HEK293T (cell line): ENCODE measurements at regions not wholly inside any gene's neighbourhood (a gene's known extent, or its start where the extent isn't known, plus 50 kb on each side); places are given as distances from the start of the nearest gene placed in this dataset.

Source experiments
- CTCF ChIA-PET: fragments of 350-600 bp; formaldehyde crosslinking; extraction: SDS; loops from one replicate; lab custom pipeline; 2021; ENCODE audit warnings: antibody characterized with exemption, inconsistent platforms; lab: Yijun Ruan, JAX
- POLR2A ChIA-PET: fragments of 350-600 bp; formaldehyde crosslinking; extraction: SDS; loops from one replicate; lab custom pipeline; 2020; ENCODE audit warnings: antibody characterized with exemption, inconsistent platforms; lab: Yijun Ruan, JAX
- DNase-seq: peaks from one replicate; pipeline ENCODE4 v3.0.0; 2012; ENCODE audit warnings: mixed read lengths; ENCODE audit errors: extremely low spot score
- ARNT ChIP-seq: fragments of 450-650 bp; IDR thresholded peaks from 2 replicates; pipeline ENCODE4 v1.6.1; 2017; ENCODE audit warnings: mild to moderate bottlenecking
- BHLHE40 ChIP-seq: fragments of 450-650 bp; IDR thresholded peaks from 2 replicates; pipeline ENCODE4 v1.6.1; 2016; ENCODE audit warnings: mild to moderate bottlenecking, moderate library complexity, borderline replicate concordance
- CTBP1 ChIP-seq: fragments of 450-650 bp; IDR thresholded peaks from 2 replicates; pipeline ENCODE4 v1.6.1; 2016; ENCODE audit warnings: borderline replicate concordance
- ELF4 ChIP-seq: fragments of 450-650 bp; IDR thresholded peaks from 2 replicates; pipeline ENCODE4 v1.6.1; 2017; ENCODE audit warnings: antibody characterized with exemption
- FOXA1 ChIP-seq: fragments of 450-650 bp; IDR thresholded peaks from 2 replicates; pipeline ENCODE4 v1.6.1; 2016; ENCODE audit warnings: mild to moderate bottlenecking
- FOXK2 ChIP-seq: fragments of 450-650 bp; IDR thresholded peaks from 2 replicates; pipeline ENCODE4 v1.6.1; 2016; ENCODE audit warnings: mild to moderate bottlenecking
- FOXM1 ChIP-seq: fragments of 450-650 bp; IDR thresholded peaks from 2 replicates; pipeline ENCODE4 v1.6.1; 2017; ENCODE audit warnings: mild to moderate bottlenecking, borderline replicate concordance
- HDGF ChIP-seq: fragments of 450-650 bp; IDR thresholded peaks from 2 replicates; pipeline ENCODE4 v1.6.1; 2017; ENCODE audit warnings: antibody characterized with exemption, borderline replicate concordance
- L3MBTL2 ChIP-seq: fragments of 450-650 bp; conservative IDR thresholded peaks from 2 replicates; pipeline ENCODE4 v1.6.1; 2016; ENCODE audit warnings: mild to moderate bottlenecking
- LEF1 ChIP-seq: fragments of 450-650 bp; IDR thresholded peaks from 2 replicates; pipeline ENCODE4 v1.6.1; 2017; ENCODE audit warnings: mild to moderate bottlenecking, borderline replicate concordance
- NFRKB ChIP-seq: fragments of 450-650 bp; IDR thresholded peaks from 2 replicates; pipeline ENCODE4 v1.6.1; 2016; ENCODE audit warnings: mild to moderate bottlenecking, moderate library complexity
- SP1 ChIP-seq: fragments of 450-650 bp; IDR thresholded peaks from 2 replicates; pipeline ENCODE4 v1.6.1; 2017
- SUZ12 ChIP-seq: fragments of 450-650 bp; IDR thresholded peaks from 2 replicates; pipeline ENCODE4 v1.6.1; 2016; ENCODE audit warnings: mild to moderate bottlenecking
- TARDBP ChIP-seq: fragments of 450-650 bp; IDR thresholded peaks from 2 replicates; pipeline ENCODE4 v1.6.1; 2016
- ZNF384 ChIP-seq: fragments of 450-650 bp; IDR thresholded peaks from 2 replicates; pipeline ENCODE4 v1.6.1; 2016
- TF ChIP-seq, protein P1 (sequence below): fragments of 450-650 bp; IDR thresholded peaks from 2 replicates; pipeline ENCODE4 v1.6.1; 2016

DNA sequence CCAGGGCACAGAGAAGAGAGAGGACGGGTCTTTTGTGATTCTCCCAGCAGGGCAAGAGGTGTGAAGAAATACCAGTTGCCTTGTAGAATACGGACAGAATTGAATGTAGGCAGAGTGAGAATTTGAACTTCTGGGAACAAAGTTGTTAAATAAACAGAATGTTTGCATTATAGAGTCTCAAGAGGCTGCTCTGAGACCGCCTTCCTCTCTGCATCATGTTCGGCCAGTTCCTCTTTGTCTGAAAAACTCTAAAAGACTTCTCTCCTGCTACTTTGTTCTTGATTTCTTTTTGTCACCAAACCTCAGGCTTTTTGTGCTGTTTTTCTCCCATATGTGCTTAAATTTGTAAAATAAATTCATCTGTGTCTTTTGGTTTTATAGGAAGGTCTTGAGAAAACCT lies 256.4 kb downstream of the DLEU7 start:
- TF ChIP-seq TARDBP (no peak), FOXM1 (no peak), SP1 (no peak), NFRKB (no peak), FOXA1 (no peak), LEF1 (no peak), HDGF (no peak), FOXK2 (no peak), ARNT (no peak), CTBP1 (no peak), SUZ12 (no peak)
- ChIA-PET CTCF (no interaction called here), POLR2A (no interaction called here)
- DNase-seq, result no peak

DNA sequence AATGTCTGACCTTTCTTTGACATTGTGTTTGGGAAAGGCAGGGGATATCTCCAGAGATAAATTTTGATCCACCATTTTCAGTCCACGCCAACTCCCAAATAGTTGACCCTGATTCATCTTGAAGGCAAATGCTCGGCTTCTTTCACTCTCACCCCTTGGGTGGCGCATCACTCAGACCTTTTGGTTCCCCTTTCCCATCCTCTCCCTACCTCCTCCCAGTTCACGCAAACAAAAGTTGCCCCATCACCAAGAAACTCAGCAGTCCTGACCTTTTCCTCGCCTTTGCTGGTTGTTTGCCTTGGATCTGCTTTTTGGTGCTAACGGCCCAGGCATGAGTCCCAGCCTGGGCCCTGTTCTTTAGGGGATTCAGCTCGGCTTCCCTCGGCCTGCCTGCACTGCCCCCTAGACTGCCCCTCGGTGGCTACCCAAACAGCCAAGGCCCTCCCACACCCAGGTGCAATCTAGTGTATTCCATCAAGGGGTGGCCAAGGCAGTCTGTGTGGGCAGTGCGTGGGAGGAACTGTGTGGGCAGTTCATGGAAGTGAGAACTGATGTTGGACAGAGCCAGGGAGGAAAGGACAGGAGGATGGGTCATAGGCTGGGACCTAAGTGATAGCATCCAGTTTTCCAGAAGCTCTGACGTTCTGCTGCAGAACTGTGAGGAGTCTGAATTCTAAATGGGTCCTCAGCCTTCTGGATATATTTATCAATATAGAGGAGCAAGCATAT lies 255.7 kb downstream of the DLEU7 start:
- no peak for DNase-seq
- TF ChIP-seq SUZ12 (no peak), L3MBTL2 (no peak), FOXK2 (no peak), NFRKB (no peak), CTBP1 (no peak), FOXA1 (no peak), BHLHE40 (no peak), ELF4 (no peak), FOXM1 (no peak), ARNT (no peak), HDGF (no peak), TARDBP (no peak), LEF1 (no peak), ZNF384 (no peak), SP1 (no peak)
- TF ChIP-seq, protein P1, sequence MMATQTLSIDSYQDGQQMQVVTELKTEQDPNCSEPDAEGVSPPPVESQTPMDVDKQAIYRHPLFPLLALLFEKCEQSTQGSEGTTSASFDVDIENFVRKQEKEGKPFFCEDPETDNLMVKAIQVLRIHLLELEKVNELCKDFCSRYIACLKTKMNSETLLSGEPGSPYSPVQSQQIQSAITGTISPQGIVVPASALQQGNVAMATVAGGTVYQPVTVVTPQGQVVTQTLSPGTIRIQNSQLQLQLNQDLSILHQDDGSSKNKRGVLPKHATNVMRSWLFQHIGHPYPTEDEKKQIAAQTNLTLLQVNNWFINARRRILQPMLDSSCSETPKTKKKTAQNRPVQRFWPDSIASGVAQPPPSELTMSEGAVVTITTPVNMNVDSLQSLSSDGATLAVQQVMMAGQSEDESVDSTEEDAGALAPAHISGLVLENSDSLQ, result no peak
- ChIA-PET POLR2A (no interaction called here), CTCF (no interaction called here)

DNA sequence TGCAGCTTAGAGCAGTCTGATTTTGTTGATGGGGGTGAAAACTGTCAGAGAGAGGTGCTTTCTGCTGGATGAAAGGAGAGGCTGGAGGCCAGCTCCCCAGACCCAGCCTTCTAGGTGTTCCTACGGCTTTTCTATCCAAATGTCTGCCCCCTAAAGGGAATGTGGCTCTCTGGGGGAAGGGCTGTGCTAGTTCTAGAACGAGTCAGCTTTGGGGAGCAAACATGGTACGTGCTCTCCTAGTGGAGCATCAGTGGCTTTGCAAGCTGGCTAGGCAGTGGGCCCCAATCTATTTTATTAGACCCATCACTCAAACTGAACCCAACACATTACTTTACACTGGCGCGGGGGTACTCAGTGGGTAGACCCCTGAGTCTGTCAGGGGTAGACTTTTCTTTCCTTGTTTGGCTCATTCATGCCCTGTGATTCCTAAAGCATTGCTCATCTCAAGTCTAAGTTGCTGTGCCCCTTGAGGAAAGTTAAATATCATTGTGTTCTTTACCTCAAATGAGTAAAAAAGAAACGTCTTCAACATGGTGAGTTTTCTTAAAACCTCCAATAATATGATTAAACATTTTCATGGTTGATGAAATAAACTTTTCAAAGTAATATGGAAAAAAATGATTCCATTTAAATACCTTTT lies 254.9 kb downstream of the DLEU7 start:
- ChIA-PET POLR2A (no interaction called here), CTCF (no interaction called here)
- TF ChIP-seq BHLHE40, result no peak
- TF ChIP-seq, protein P1, result no peak
- no peak for TF ChIP-seq TARDBP
- no peak for TF ChIP-seq SUZ12
- no peak for TF ChIP-seq LEF1
- no peak for TF ChIP-seq NFRKB
- TF ChIP-seq HDGF, result no peak
- no peak for TF ChIP-seq ELF4
- TF ChIP-seq FOXK2, result no peak
- DNase-seq, result no peak

DNA sequence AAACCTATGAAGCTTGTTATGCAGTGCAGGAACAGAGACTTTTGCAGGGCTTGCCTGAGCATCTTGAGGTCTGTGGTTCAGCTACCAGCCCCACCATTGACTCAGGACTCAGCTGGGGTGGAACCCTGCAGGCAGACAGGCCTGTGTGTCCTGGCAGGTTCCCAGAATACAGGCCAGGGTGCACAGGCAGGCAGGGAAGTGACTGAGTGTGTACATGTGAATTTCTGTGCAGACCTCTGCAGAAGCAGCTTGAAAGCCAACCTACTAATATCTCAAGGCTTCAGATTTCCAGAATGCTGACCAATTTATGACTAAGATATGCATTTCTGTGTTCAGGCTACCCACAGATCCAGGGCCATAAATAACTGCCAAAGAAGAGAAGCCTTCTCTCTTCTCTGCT lies 254.4 kb downstream of the DLEU7 start:
- no peak for TF ChIP-seq FOXM1
- no peak for TF ChIP-seq NFRKB
- TF ChIP-seq ELF4, result no peak
- no peak for TF ChIP-seq HDGF
- TF ChIP-seq BHLHE40, result no peak
- TF ChIP-seq ARNT, result no peak
- TF ChIP-seq L3MBTL2, result no peak
- TF ChIP-seq SP1, result no peak
- TF ChIP-seq, protein P1, result no peak
- TF ChIP-seq LEF1, result no peak
- no peak for DNase-seq
- POLR2A ChIA-PET, result no interaction called here
- CTCF ChIA-PET, result no interaction called here

DNA sequence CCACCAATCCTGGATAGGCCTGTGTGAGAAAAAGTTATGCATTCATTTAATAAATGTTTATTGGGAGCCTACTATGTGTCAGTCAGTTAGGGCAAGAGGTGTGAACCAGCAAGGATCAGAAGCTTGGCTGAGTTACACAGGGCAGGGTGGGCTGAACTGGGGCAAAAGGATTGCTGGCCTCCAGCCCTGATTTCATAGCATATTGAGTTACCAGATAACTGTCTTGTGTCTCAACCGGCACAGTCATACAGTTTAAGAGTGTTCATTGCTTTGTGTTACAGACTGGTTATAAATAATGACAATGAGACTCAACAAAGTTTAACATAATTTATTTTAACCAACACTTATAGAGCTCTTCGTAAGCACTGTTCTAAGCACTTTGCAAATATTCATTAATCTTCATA lies 253.8 kb downstream of the DLEU7 start:
- ChIA-PET POLR2A (no interaction called here), CTCF (no interaction called here)
- no peak for TF ChIP-seq TARDBP
- no peak for TF ChIP-seq ARNT
- no peak for TF ChIP-seq NFRKB
- TF ChIP-seq, protein P1, result peak; percentile 22; the same call in 1 of the 2 replicates
- TF ChIP-seq FOXK2, result no peak
- no peak for TF ChIP-seq CTBP1
- DNase-seq, result no peak
